ENCODE measurements at regions not wholly inside any gene's neighbourhood (a gene's known extent, or its start where the extent isn't known, plus 50 kb on each side); places are given as distances from the start of the nearest gene placed in this dataset.

DNA sequence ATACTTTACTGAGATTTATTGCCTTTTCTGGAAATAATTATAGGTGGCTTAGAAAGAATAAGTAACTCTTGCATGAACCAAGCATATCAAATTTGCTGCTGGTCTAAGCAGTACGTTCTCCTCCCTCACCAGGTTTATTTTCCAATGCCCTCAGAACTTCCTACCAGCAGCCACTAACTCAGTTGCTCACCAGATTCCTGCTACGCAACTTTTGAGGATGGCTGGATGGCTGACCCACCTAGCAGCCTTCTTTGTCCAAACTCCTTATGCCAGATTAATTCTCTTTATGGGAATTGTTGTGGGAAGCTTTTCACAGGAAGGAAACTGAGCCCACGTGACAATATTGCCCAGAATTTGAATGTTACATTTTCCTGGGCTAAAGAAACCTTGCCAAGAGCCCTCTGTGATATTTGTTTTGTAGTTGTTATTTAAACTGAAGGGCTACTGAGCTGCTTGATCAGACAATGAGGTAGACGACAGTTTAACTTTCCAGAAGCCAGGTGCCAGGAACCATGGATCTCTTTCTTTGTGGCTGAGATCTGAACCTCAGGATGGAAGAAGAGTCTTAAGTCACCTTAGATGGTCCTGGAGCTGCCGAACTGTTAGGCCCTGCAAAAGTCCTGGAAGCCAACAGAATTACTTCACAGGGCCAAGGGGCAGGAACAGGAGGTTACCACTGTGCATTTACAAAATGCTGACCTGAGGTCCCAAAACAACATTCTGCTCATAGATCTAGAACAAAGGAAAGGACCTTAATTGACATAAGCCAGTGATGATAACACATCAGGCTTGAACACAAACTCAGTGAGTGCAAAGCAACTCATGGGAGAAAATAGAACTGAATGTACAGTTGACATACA lies 85.5 kb upstream of the ATP1A1 start:
- Histone ChIP-seq H3K9ac (ENCODE audit: insufficient read length, low read depth) (no peak overlapping the region), H3K36me3 (ENCODE audit: insufficient read depth, insufficient read length, low read length) (no peaks in the 10 kb centered on the region), H3K27me3 (ENCODE audit: insufficient read depth, insufficient read length) (no peaks in the 10 kb centered on the region)

DNA sequence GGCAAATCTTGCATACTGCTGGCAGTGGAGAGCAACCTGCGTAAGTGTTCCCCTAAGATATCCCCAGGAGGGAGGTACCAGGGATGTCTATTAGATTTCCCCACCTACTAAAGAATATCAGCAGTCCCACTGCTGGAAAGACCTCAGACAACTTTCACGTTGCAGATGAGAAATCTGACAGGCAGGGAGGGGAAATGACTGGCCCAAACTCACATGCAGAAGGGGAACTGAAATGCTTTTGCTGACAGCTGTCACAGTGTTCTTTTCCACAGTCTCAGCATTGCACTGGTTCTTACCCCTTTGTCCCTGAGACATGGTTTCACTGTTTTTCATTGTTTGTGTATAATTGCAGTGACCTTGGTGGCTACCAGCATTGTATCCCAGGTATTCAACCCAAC lies 84.8 kb upstream of the ATP1A1 start:
- no peaks in the 10 kb centered on the region for H3K36me3 ChIP-seq (ENCODE audit: insufficient read depth, insufficient read length, low read length)
- no peaks in the 10 kb centered on the region for H3K4me1 ChIP-seq (ENCODE audit: insufficient read depth, insufficient read length)
- TF ChIP-seq YY1 (IDR thresholded peaks at IDR 0.05; ENCODE audit: insufficient read depth, insufficient read length) (no peak), SUZ12 (IDR thresholded peaks at IDR 0.05; ENCODE audit: extremely low read depth, insufficient read depth, insufficient read length) (no peak), ZNF274 (IDR thresholded peaks at IDR 0.05; ENCODE audit: low read depth, low read length) (no peak)
- no peak overlapping the region for H3K9ac ChIP-seq (ENCODE audit: insufficient read length, low read depth)
- H3K27me3 ChIP-seq (ENCODE audit: insufficient read depth, insufficient read length): no peaks in the 10 kb centered on the region
- no peak for DNase-seq (ENCODE audit: low read depth, low spot score)
- H3K4me3 ChIP-seq (ENCODE audit: insufficient read length, low read depth): no peak overlapping the region
- no peaks in the 10 kb centered on the region for H3K9me3 ChIP-seq (ENCODE audit: insufficient read depth, low read length)

More for the DNA sequence above, 85.5 kb upstream of the ATP1A1 start:
- H3K9me3 ChIP-seq (ENCODE audit: insufficient read depth, low read length): no peaks in the 10 kb centered on the region
- no peak overlapping the region for H3K4me3 ChIP-seq (ENCODE audit: insufficient read length, low read depth)
- DNase-seq (ENCODE audit: low read depth, low spot score): no peak
- no peaks in the 10 kb centered on the region for H3K4me1 ChIP-seq (ENCODE audit: insufficient read depth, insufficient read length)
- no peak for TF ChIP-seq SUZ12 (IDR thresholded peaks at IDR 0.05; ENCODE audit: extremely low read depth, insufficient read depth, insufficient read length)
- TF ChIP-seq ZNF274 (IDR thresholded peaks at IDR 0.05; ENCODE audit: low read depth, low read length): no peak
- no peak for TF ChIP-seq YY1 (IDR thresholded peaks at IDR 0.05; ENCODE audit: insufficient read depth, insufficient read length)

DNA sequence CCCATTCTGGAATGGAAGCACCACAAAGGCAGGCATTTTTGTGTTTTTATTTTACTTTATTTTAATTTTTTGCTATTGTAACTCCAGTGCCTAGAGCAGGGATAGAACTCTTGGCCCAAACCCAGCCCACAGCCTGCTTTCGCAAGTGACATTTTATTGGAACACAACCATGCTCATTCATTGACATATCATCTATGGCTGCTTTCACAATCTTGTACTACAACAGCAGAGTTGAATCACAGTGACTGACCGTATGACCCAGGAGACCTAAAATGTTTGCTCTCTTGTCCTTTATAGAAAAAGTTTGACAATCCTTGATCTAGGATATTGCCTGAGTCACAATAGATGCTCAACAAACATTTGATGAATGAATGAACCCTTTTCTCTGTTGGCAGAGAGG lies 83.9 kb upstream of the ATP1A1 start:
- H3K9me3 ChIP-seq (ENCODE audit: insufficient read depth, low read length): no peaks in the 10 kb centered on the region
- no peak overlapping the region for H3K9ac ChIP-seq (ENCODE audit: insufficient read length, low read depth)
- TF ChIP-seq SUZ12 (IDR thresholded peaks at IDR 0.05; ENCODE audit: extremely low read depth, insufficient read depth, insufficient read length) (no peak), YY1 (IDR thresholded peaks at IDR 0.05; ENCODE audit: insufficient read depth, insufficient read length) (no peak), ZNF274 (IDR thresholded peaks at IDR 0.05; ENCODE audit: low read depth, low read length) (no peak)
- H3K27me3 ChIP-seq (ENCODE audit: insufficient read depth, insufficient read length): no peaks in the 10 kb centered on the region
- no peak for DNase-seq (ENCODE audit: low read depth, low spot score)
- no peaks in the 10 kb centered on the region for H3K36me3 ChIP-seq (ENCODE audit: insufficient read depth, insufficient read length, low read length)
- H3K4me1 ChIP-seq (ENCODE audit: insufficient read depth, insufficient read length): no peaks in the 10 kb centered on the region
- H3K4me3 ChIP-seq (ENCODE audit: insufficient read length, low read depth): no peak overlapping the region

DNA sequence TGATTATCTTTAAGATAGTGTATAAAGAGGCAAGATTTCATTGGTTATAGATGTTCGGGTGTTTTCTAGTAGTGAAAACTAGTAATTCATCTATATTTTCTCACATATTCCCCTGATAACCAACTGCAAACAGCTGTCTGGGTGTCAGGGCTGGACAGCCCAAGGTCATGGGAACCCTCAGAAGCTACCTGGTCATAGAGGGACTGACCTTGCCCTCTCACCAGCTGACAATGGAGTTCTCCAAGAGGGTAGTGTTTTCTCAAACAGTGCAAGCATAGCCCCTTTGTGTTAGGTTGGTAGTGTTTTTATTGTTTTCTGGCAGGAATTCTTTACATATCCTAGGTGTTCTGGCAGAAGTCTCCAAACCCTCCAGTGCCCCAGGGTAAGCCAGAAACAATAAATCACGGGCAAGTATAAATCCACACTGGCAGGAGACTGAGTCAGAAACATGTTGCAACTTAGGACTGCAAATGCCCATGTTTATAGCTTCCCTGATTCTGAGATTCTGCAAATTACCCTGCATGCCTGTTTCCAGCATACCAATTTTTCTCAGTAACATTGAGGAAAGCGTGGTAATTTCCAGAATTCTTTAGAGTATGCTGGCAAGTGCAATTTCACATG lies 82.8 kb upstream of the ATP1A1 start:
- DNase-seq (ENCODE audit: low read depth, low spot score): no peak
- Histone ChIP-seq H3K4me1 (ENCODE audit: insufficient read depth, insufficient read length) (no peaks in the 10 kb centered on the region), H3K36me3 (ENCODE audit: insufficient read depth, insufficient read length, low read length) (no peaks in the 10 kb centered on the region), H3K9ac (ENCODE audit: insufficient read length, low read depth) (no peak overlapping the region), H3K27me3 (ENCODE audit: insufficient read depth, insufficient read length) (no peaks in the 10 kb centered on the region), H3K4me3 (ENCODE audit: insufficient read length, low read depth) (no peak overlapping the region), H3K9me3 (ENCODE audit: insufficient read depth, low read length) (no peaks in the 10 kb centered on the region)
- TF ChIP-seq YY1 (IDR thresholded peaks at IDR 0.05; ENCODE audit: insufficient read depth, insufficient read length) (no peak), ZNF274 (IDR thresholded peaks at IDR 0.05; ENCODE audit: low read depth, low read length) (no peak), SUZ12 (IDR thresholded peaks at IDR 0.05; ENCODE audit: extremely low read depth, insufficient read depth, insufficient read length) (no peak)

DNA sequence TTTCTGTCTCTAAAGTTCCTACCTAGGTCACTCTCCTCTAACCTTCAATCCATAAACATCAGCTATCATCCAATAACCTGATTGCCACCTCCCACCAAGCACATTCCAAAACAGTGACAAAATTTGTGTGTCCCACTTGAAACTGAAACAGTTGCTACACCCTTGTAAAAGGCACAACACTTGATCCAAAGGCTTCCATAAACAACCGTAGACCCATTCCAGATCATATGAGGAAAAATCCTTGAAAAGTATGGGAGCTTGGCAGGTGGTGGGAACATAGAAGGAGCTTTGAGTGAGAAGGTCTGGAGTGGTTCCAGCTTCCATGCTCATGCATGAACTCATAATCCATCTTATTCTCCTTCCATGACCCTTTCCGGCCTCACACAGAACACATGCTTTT lies 82.0 kb upstream of the ATP1A1 start:
- no peak overlapping the region for H3K9ac ChIP-seq (ENCODE audit: insufficient read length, low read depth)
- no peaks in the 10 kb centered on the region for H3K27me3 ChIP-seq (ENCODE audit: insufficient read depth, insufficient read length)
- H3K4me3 ChIP-seq (ENCODE audit: insufficient read length, low read depth): no peak overlapping the region
- no peak for DNase-seq (ENCODE audit: low read depth, low spot score)
- no peaks in the 10 kb centered on the region for H3K4me1 ChIP-seq (ENCODE audit: insufficient read depth, insufficient read length)
- TF ChIP-seq ZNF274 (IDR thresholded peaks at IDR 0.05; ENCODE audit: low read depth, low read length) (no peak), YY1 (IDR thresholded peaks at IDR 0.05; ENCODE audit: insufficient read depth, insufficient read length) (no peak), SUZ12 (IDR thresholded peaks at IDR 0.05; ENCODE audit: extremely low read depth, insufficient read depth, insufficient read length) (no peak)
- no peaks in the 10 kb centered on the region for H3K9me3 ChIP-seq (ENCODE audit: insufficient read depth, low read length)
- no peaks in the 10 kb centered on the region for H3K36me3 ChIP-seq (ENCODE audit: insufficient read depth, insufficient read length, low read length)

DNA sequence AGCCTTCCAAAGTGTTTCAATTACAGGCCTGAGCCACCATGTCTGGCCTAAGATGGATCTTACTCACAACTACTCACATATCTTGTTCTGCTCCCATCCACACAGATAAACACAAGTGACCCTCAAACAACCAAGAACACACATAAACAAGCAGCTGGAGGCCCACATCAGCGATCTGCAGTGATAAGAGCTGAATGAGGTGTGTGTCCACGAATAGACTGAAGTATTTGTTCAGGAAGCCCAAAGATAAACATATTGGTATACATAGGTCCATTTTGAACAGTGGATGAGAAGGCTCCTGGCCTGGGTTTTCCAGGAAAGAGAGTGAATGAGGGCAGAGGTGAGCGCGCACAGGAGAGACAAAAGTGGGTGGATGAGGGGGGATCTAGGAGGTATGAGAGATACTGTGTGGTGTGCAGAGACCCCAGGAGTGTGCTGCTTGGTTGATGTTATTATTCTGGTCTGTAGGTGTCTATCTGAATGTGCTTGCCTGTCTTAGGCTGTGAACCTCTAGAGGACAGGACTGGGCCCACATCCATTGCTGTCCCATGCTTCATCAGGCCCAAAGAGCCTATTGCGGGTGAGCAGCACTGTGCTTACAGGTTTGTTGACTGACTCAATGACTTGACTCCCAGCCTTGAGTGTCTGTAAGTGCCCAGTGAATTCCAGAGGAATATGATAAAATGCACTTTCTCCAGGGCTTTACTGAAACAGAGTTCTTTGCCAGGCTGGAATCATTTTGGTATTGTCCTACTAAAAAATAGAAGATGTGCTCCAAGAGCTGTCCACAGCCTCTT lies 79.9 kb upstream of the ATP1A1 start:
- Histone ChIP-seq H3K4me3 (ENCODE audit: insufficient read length, low read depth) (no peak overlapping the region), H3K36me3 (ENCODE audit: insufficient read depth, insufficient read length, low read length) (no peaks in the 10 kb centered on the region)

More for the DNA sequence above, 79.9 kb upstream of the ATP1A1 start:
- peaks cover 10% of the 10 kb centered on the region; the same call in 1 of the 2 replicates for H3K9me3 ChIP-seq (ENCODE audit: insufficient read depth, low read length)
- H3K9ac ChIP-seq (ENCODE audit: insufficient read length, low read depth): no peak overlapping the region
- TF ChIP-seq ZNF274 (IDR thresholded peaks at IDR 0.05; ENCODE audit: low read depth, low read length) (no peak), YY1 (IDR thresholded peaks at IDR 0.05; ENCODE audit: insufficient read depth, insufficient read length) (no peak), SUZ12 (IDR thresholded peaks at IDR 0.05; ENCODE audit: extremely low read depth, insufficient read depth, insufficient read length) (no peak)
- H3K4me1 ChIP-seq (ENCODE audit: insufficient read depth, insufficient read length): no peaks in the 10 kb centered on the region
- DNase-seq (ENCODE audit: low read depth, low spot score): no peak
- no peaks in the 10 kb centered on the region for H3K27me3 ChIP-seq (ENCODE audit: insufficient read depth, insufficient read length)

Data from NT2/D1 (cell line).